ENCODE measurements at regions not wholly inside any gene's neighbourhood (a gene's known extent, or its start where the extent isn't known, plus 50 kb on each side); places are given as distances from the start of the nearest gene placed in this dataset.

DNA sequence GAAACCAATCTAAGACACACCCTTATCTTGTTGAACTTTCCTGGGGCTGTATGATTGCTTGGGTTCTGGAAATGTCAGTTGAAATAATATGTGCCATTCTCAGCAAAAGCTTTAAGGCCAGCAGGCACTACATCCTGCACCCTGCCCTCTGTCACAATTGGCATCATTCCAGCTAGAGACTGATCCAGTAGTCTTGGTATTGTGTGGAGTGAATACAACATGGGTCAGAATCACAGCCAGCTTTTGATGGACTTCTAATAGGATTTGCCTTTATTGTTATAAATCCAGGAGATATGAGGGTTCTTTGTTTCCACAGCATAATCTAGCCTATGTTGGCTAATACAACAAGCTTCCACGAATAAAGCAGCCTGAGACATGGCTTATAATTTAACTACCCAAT, 617.0 kb upstream of the CDH2 start:
- TF ChIP-seq, protein P1, sequence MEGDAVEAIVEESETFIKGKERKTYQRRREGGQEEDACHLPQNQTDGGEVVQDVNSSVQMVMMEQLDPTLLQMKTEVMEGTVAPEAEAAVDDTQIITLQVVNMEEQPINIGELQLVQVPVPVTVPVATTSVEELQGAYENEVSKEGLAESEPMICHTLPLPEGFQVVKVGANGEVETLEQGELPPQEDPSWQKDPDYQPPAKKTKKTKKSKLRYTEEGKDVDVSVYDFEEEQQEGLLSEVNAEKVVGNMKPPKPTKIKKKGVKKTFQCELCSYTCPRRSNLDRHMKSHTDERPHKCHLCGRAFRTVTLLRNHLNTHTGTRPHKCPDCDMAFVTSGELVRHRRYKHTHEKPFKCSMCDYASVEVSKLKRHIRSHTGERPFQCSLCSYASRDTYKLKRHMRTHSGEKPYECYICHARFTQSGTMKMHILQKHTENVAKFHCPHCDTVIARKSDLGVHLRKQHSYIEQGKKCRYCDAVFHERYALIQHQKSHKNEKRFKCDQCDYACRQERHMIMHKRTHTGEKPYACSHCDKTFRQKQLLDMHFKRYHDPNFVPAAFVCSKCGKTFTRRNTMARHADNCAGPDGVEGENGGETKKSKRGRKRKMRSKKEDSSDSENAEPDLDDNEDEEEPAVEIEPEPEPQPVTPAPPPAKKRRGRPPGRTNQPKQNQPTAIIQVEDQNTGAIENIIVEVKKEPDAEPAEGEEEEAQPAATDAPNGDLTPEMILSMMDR (IDR thresholded peaks at IDR 0.05; ENCODE audit: insufficient read depth, low read length, poor library complexity, severe bottlenecking), result no peak
- Histone ChIP-seq H3K27me3 (replicated peaks; ENCODE audit: control insufficient read depth, insufficient read depth, low read length) (no peaks in the 10 kb centered on the region), H3K36me3 (ENCODE audit: control insufficient read depth, insufficient read depth, low read length) (no peaks in the 10 kb centered on the region), H3K4me3 (replicated peaks; ENCODE audit: low read depth, low read length) (no peak overlapping the region)
- DNase-seq (ENCODE audit: extremely low read depth, insufficient read length), result no peak

GRCh38 chr18:28792404-28793086, 615.6 kb upstream of the CDH2 start:
- no peak for DNase-seq (ENCODE audit: extremely low read depth, insufficient read length)
- H3K27me3 ChIP-seq (replicated peaks; ENCODE audit: control insufficient read depth, insufficient read depth, low read length), result no peaks in the 10 kb centered on the region
- no peaks in the 10 kb centered on the region for H3K36me3 ChIP-seq (ENCODE audit: control insufficient read depth, insufficient read depth, low read length)
- TF ChIP-seq, protein P1 (IDR thresholded peaks at IDR 0.05; ENCODE audit: insufficient read depth, low read length, poor library complexity, severe bottlenecking), result no peak
- H3K4me3 ChIP-seq (replicated peaks; ENCODE audit: low read depth, low read length), result no peak overlapping the region

DNA sequence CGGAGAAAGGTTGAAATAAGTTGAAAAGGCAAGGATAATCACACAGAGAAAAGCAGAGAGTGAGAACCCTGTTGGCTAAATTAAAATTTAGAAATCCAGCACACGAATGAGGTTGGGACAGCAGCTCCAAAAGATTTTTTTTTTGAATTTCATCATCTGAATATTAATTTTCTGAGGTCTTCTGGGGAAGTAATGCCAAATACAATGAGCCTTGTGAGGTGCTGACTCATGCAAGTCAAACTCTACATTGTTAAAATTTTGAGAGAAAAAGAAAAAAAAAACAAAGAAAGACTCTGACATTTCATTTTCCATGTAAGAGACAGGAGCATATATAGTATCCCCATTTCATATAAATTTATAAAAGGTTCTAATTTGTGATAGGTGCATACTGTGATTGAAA, 614.2 kb upstream of the CDH2 start:
- DNase-seq (ENCODE audit: extremely low read depth, insufficient read length), result no peak
- H3K4me3 ChIP-seq (replicated peaks; ENCODE audit: low read depth, low read length), result no peak overlapping the region
- H3K27me3 ChIP-seq (replicated peaks; ENCODE audit: control insufficient read depth, insufficient read depth, low read length), result no peaks in the 10 kb centered on the region
- no peaks in the 10 kb centered on the region for H3K36me3 ChIP-seq (ENCODE audit: control insufficient read depth, insufficient read depth, low read length)
- TF ChIP-seq, protein P1 (IDR thresholded peaks at IDR 0.05; ENCODE audit: insufficient read depth, low read length, poor library complexity, severe bottlenecking), result no peak

DNA sequence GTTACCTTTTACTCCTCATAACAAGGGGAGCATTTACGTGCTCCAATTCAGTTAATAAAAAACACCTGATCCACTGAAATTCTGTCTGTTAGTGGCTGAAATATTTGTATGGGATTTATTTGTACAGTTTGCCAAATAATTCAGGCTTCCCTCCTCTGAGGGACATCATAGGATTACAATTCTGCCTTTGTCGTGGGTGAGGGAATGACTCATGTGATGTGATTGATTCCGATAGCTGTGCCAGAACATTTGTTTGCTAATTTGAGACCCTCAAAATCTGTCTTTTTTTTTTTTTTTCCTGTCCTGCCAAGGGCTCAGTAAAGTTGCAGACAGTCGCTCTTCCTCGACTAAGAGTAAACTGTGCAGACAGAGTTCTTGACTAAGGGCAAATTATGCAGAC, 612.6 kb upstream of the CDH2 start:
- Histone ChIP-seq H3K4me3 (replicated peaks; ENCODE audit: low read depth, low read length) (no peak overlapping the region), H3K36me3 (ENCODE audit: control insufficient read depth, insufficient read depth, low read length) (no peaks in the 10 kb centered on the region), H3K27me3 (replicated peaks; ENCODE audit: control insufficient read depth, insufficient read depth, low read length) (no peaks in the 10 kb centered on the region)
- DNase-seq (ENCODE audit: extremely low read depth, insufficient read length), result no peak
- TF ChIP-seq, protein P1 (IDR thresholded peaks at IDR 0.05; ENCODE audit: insufficient read depth, low read length, poor library complexity, severe bottlenecking), result no peak

DNA sequence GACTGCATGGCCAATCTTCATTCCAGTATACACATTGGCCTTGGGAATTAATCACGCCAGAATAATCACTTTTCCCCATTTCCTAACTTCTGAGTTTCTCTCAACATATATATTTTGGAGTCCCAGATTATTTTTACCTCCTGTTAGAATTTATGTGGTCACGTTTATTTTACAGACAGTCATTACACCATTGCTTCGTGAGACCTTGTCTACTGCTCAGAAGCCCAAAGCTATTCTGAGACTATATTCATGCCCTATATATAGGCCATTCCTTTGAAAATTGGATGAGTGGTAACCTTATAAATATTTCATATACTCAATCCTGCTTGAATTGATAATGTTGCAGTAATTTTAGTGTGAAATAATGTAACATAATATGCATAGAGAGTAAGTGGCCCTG, 610.0 kb upstream of the CDH2 start:
- DNase-seq (ENCODE audit: extremely low read depth, insufficient read length), result no peak

More for the DNA sequence above, 610.0 kb upstream of the CDH2 start:
- Histone ChIP-seq H3K36me3 (ENCODE audit: control insufficient read depth, insufficient read depth, low read length) (no peaks in the 10 kb centered on the region), H3K4me3 (replicated peaks; ENCODE audit: low read depth, low read length) (no peak overlapping the region), H3K27me3 (replicated peaks; ENCODE audit: control insufficient read depth, insufficient read depth, low read length) (no peaks in the 10 kb centered on the region)
- TF ChIP-seq, protein P1 (IDR thresholded peaks at IDR 0.05; ENCODE audit: insufficient read depth, low read length, poor library complexity, severe bottlenecking), result no peak
